ENCODE measurements at regions not wholly inside any gene's neighbourhood (a gene's known extent, or its start where the extent isn't known, plus 50 kb on each side); places are given as distances from the start of the nearest gene placed in this dataset.
"Not testable (repeated sequence)": the region's sequence is repeated elsewhere in the genome, so short reads cannot be mapped to it uniquely, and the experiment has no call there.

GRCh38 chr10:119996944-119997343 is 104.4 kb downstream of the SEC23IP start:
- DNase-seq = no peak

- no peak for DNase-seq
Measured at GRCh38 chr10:119997429-119997828, 104.9 kb downstream of the SEC23IP start.

- no peak for DNase-seq
Measured at GRCh38 chr10:120002785-120003184, 110.3 kb downstream of the SEC23IP start.

DNA sequence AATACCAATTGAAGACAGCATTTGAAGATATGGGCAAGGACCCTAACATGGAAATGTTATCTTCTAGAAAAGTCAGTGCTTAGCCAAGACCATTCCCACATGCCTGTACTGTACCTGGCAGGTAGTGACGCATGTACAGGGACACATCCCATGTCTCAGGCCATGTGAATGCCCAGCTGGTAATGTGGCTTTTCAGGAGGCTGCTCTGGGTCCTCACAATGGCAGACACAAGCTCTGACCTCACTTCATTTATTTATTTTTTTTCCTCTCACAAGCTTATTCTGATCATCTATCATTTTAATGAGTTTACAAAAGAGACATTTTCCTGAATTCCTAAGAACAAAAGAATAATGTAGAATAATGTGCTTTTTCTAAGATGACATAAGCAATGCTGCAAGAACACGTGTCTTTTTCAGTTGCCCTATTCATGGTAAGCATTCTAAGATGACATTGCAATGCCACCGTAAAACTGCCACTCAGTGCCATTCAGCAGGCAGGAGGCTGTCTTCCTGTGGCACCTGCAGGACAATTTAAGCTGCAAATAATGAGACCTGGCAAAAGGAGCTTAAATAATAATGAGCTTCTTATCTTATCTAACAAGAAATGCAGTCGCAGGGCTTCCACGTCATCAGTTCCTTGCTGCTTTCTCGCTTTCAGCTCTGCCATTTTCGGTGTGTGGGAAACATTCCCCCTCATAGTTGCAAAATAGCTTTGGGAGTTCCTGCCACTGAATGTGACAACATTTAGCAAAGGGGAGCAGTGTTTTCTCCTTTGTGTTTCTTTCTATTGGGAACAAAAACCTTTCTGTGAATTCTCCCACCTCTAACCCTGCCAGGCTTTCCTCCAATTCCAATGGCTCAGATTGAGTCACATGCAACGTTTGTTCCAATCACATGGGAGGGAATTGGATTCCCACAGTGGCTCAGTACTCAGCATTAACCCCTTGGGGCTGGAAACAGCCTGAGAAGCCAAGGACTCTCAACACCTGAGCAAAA is 113.0 kb downstream of the SEC23IP start:
- DNase-seq = no peak

DNA sequence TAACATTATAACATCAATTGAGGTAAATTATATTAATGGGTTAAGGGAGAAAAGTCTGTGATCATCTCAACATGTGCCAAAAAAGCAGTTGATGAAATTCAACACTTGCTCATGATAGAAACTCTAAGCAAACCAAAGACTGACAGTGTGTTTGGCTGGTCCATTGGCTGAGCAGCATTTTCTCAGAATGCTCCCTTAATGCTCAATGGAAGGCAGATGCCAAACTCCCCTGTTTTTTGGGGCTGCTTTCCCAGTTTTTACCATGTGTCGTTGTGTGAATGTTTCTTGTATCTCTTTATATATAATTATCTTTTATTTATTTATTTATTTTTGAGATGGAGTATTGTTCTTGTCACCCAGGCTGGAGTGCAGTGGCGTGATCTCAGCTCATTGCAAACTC is 114.7 kb downstream of the SEC23IP start:
- DNase-seq = no peak

GRCh38 chr10:120011359-120012130 is 119.0 kb downstream of the SEC23IP start:
- DNase-seq = no peak

- DNase-seq = no peak
Measured at GRCh38 chr10:120012131-120012400, 119.5 kb downstream of the SEC23IP start.

- no peak for DNase-seq
Measured at GRCh38 chr10:120012566-120012965, 120.0 kb downstream of the SEC23IP start.

DNA sequence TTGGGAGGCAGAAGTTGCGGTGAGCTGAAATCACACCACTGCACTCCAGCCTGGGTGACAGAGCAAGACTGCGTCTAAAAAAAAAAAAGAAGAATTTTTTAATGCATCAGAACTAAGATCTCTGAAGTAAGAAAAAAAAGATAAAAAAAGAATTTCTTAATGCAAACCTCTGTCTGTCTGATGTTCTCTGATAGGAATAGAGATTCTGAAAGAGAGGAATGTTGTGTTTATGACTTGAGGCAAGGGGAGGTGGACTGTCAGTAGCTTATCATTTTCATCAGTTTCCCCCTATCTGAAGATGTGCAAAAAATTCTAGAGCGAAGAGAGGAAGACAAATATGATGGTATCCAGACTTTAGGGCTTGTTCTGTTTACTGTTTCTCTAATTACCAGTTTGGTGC is 121.5 kb downstream of the SEC23IP start:
- no peak for DNase-seq

GRCh38 chr10:120015064-120015463 is 122.5 kb downstream of the SEC23IP start:
- DNase-seq = no peak

DNA sequence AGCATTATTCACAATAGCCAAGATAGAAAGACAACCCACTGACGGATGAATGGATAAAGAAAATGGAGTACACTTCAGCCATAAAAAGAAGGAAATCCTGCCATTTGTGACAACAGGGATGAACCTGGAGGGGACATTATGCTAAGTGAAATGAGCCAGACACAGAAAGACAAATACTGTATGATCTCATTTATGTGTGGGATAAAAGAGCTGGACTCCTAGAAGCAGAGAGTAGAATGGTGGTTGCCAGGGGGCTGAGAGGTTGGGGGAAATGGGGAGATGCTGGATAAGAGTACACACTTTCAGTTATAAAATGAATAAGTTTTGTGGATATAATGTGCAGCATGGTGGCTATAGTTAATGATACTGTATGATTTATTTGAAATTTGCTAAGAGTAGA is 124.4 kb downstream of the SEC23IP start:
- DNase-seq = no peak

DNA sequence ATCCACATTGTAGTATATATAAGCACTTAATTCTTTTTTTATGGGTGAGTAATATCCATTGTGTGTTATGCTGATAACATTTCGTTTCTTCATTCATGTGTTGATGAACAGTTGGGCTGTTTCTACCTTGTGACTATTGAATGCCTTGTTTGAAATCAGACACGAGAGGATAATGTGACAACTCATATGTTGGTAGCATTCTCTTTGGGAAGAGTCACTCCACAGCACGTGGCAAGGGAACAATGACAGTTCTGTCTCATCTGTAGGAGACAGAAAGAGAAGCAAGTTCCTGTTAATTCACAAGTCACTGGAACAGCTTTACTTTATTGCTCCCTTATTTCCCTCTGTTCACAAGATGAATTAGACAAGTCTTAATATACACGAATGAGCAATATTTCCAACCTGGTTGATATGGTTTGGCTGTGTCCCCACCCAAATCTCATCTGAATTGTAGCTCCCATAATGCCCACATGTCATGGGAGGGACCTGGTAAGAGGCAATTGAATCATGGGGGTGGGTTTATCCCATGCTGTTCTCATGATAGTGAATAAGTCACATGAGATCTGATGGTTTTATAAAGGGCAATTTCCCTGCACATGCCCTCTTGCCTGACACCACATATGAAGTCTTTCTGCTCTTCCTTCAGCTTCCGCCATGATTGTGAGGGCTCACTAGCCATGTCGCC is 125.3 kb downstream of the SEC23IP start:
- DNase-seq = no peak

DNA sequence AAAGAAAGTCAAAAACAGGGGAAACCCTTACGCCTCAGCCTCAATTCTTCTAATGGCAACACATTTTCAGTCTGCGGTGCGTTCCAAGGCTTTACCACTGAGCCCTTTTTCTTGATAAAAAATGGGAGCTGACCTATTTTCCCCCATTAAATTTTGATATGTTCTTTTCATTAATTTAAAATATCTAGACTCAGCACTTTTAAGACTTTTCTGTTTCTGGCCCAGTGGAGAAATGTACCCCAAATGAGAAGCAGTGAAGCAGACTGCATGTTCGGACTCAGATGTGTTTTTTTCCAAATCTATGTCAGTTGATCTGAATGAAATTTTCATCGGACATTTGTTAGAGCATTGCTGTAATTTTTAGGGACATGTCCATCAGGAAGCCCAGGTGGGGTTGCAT is 126.2 kb downstream of the SEC23IP start:
- no peak for DNase-seq

DNA sequence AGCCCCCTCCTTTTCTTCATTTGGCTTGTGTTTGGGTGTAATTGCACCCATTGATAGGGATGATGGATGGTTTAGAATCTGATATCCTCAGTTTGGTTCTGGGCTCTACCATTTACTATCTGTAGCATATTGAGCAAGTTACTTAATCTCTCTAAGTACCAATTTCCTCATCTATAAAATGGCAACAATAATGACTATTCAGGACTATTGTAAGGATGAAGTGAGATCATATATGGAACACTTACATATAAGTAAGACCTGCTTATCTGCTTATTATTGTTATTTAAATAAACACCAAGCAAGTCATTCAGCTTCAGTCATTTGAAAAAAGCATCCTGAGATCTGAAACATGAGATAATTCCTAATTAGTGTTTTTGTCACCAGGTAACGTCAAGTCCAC is 127.0 kb downstream of the SEC23IP start:
- no peak for DNase-seq

DNA sequence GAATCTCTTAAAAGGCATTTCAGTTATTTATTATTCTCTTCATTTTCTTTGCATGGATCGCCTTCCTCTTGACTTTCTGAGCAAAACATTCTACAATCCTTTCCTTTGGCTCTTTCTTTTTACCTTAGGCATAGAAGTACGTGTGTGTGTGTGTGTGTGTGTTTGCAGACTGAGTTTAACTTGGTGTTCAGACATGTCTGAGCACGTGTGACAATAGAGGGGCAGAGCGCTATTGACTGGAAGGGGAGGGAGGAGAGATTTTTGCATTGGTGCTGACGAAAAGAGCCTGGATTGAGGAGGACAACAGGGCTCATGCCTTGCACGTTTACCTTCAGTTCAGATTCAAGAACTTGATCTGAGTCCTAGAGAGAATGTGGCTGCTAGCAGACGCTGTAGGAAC is 129.8 kb downstream of the SEC23IP start:
- no peak for DNase-seq

GRCh38 chr10:120034236-120034635 is 141.7 kb downstream of the SEC23IP start:
- no peak for DNase-seq

- no peak for DNase-seq
Measured at GRCh38 chr10:120039046-120039445, 146.5 kb downstream of the SEC23IP start.

GRCh38 chr10:120039826-120040225 is 147.3 kb downstream of the SEC23IP start:
- DNase-seq = no peak

GRCh38 chr10:120041807-120042559 is 149.5 kb downstream of the SEC23IP start:
- DNase-seq = no peak

GRCh38 chr10:120042705-120043104 is 150.2 kb downstream of the SEC23IP start:
- no peak for DNase-seq

DNA sequence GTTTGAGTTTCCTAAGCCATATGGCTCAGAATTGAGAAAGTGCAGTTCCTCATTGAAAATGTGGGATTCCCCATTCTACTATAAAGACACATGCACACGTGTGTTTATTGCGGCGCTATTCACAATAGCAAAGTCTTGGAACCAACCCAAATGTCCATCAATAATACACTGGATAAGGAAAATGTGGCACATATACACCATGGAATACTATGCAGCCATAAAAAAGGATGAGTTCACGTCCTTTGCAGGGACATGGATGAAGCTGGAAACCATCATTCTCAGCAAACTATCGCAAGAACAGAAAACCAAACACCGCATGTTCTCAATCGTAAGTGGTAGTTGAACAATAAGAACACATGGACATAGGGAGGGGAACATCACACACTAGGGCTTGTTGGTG is 154.8 kb downstream of the SEC23IP start:
- not testable (repeated sequence) for DNase-seq

DNA sequence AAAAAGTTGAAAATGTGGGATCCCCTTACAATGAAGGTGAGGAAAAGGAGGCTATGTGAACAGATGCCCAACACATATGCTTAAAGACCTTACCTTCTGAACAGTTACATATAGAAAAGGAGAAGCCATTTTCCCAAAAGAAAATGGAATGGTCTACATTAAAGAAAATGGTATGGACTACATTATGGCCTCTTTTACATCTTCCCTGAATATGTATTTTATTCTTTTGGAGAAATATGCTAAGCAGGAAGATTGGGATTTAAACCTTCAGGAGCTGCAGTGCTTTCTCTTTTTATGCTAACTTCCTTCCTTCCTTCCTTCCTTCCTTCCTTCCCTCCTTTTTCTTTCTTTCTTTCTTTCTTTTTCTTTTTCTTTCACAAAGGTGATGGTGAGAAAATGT is 155.4 kb downstream of the SEC23IP start:
- no peak for DNase-seq

GRCh38 chr10:120048391-120048790 is 155.9 kb downstream of the SEC23IP start:
- DNase-seq = no peak

Measured in T-helper 1 cell (primary cell).